ENCODE measurements at regions not wholly inside any gene's neighbourhood (a gene's known extent, or its start where the extent isn't known, plus 50 kb on each side); places are given as distances from the start of the nearest gene placed in this dataset.
"Not testable (repeated sequence)": the region's sequence is repeated elsewhere in the genome, so short reads cannot be mapped to it uniquely, and the experiment has no call there.

GRCh38 chr1:83435336-83435735 lies 563.6 kb downstream of the TTLL7 start:
- not testable (repeated sequence) for TF ChIP-seq CTCF, POLR2A, POLR2AphosphoS5 (IDR thresholded peaks at IDR 0.05)
